ENCODE measurements at regions not wholly inside any gene's neighbourhood (a gene's known extent, or its start where the extent isn't known, plus 50 kb on each side); places are given as distances from the start of the nearest gene placed in this dataset.

DNA sequence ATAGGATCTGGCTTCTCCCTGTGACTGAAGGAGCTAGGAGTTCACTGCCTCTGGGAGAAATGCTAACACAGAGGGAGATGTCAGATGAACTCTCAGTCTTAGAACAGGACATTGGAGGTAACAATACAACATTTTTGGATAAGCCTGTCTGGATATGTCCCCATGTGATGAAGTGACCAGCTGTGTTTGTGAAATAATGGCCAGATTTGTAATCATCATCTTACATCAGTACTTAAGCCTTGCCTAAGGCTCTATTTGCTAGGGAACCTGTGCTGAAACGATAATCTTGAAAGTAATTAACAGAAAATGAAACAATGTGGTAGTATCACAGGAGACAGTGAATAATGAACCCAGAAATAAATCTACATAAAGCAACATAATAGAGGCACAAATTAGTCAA is 56.2 kb downstream of the CRPPA start:
- TF ChIP-seq, protein P1, sequence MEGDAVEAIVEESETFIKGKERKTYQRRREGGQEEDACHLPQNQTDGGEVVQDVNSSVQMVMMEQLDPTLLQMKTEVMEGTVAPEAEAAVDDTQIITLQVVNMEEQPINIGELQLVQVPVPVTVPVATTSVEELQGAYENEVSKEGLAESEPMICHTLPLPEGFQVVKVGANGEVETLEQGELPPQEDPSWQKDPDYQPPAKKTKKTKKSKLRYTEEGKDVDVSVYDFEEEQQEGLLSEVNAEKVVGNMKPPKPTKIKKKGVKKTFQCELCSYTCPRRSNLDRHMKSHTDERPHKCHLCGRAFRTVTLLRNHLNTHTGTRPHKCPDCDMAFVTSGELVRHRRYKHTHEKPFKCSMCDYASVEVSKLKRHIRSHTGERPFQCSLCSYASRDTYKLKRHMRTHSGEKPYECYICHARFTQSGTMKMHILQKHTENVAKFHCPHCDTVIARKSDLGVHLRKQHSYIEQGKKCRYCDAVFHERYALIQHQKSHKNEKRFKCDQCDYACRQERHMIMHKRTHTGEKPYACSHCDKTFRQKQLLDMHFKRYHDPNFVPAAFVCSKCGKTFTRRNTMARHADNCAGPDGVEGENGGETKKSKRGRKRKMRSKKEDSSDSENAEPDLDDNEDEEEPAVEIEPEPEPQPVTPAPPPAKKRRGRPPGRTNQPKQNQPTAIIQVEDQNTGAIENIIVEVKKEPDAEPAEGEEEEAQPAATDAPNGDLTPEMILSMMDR (IDR thresholded peaks at IDR 0.05): no peak
- TF ChIP-seq POLR2A (IDR thresholded peaks at IDR 0.05): no peak
